ENCODE measurements at regions not wholly inside any gene's neighbourhood (a gene's known extent, or its start where the extent isn't known, plus 50 kb on each side); places are given as distances from the start of the nearest gene placed in this dataset.

GRCh38 chr10:78899996-78900714 lies 168.6 kb upstream of the ZMIZ1 start:
- DNase-seq = no peak

GRCh38 chr10:78900715-78901430 lies 167.9 kb upstream of the ZMIZ1 start:
- no peak for DNase-seq

- DNase-seq = no peak
Measured at GRCh38 chr10:78901694-78902093, 167.1 kb upstream of the ZMIZ1 start.

GRCh38 chr10:78902815-78903214 lies 166.0 kb upstream of the ZMIZ1 start:
- no peak for DNase-seq

GRCh38 chr10:78903341-78903940 lies 165.3 kb upstream of the ZMIZ1 start:
- no peak for DNase-seq

GRCh38 chr10:78904196-78904595 lies 164.6 kb upstream of the ZMIZ1 start:
- no peak for DNase-seq

GRCh38 chr10:78905015-78905956 lies 163.5 kb upstream of the ZMIZ1 start:
- DNase-seq = no peak

GRCh38 chr10:78905957-78906308 lies 162.8 kb upstream of the ZMIZ1 start:
- DNase-seq = peak in 1 of 2 experiments; percentile 8

GRCh38 chr10:78906734-78907390 lies 161.9 kb upstream of the ZMIZ1 start:
- DNase-seq = no peak

- DNase-seq = no peak
Measured at GRCh38 chr10:78907551-78908211, 161.1 kb upstream of the ZMIZ1 start.

- no peak for DNase-seq
Measured at GRCh38 chr10:78909221-78909620, 159.5 kb upstream of the ZMIZ1 start.

GRCh38 chr10:78910021-78910420 lies 158.7 kb upstream of the ZMIZ1 start:
- DNase-seq = no peak

- no peak for DNase-seq
Measured at GRCh38 chr10:78910476-78910875, 158.3 kb upstream of the ZMIZ1 start.

GRCh38 chr10:78910886-78911285 lies 157.9 kb upstream of the ZMIZ1 start:
- DNase-seq = no peak

- no peak for DNase-seq
Measured at GRCh38 chr10:78911533-78912340, 157.0 kb upstream of the ZMIZ1 start.

- no peak for DNase-seq
Measured at GRCh38 chr10:78912361-78913218, 156.2 kb upstream of the ZMIZ1 start.

- DNase-seq = peak; percentile 39 to 54
Measured at GRCh38 chr10:78913219-78914059, 155.3 kb upstream of the ZMIZ1 start.

- DNase-seq = no peak
Measured at GRCh38 chr10:78914060-78914378, 154.7 kb upstream of the ZMIZ1 start.

- no peak for DNase-seq
Measured at GRCh38 chr10:78914502-78915189, 154.1 kb upstream of the ZMIZ1 start.

Data from NCI-H187 (cell line).